HG03060 (cell line): ENCODE measurements at regions not wholly inside any gene's neighbourhood (a gene's known extent, or its start where the extent isn't known, plus 50 kb on each side); places are given as distances from the start of the nearest gene placed in this dataset.

Experiments used
- ATAC-seq: cut with Tn5 transposase; IDR thresholded peaks from one replicate; pipeline ENCODE4 v1.9.1; 2021; ENCODE audit warnings: low read depth, moderate number of reproducible peaks; ENCODE audit not compliant: unreplicated experiment

- ATAC-seq, result no peak
These were observed 279.1 kb upstream of the AKR1E2 start for GRCh38 chr10:4546931-4547330.

- no peak for ATAC-seq
These were observed 279.5 kb upstream of the AKR1E2 start for GRCh38 chr10:4546500-4546899.

- ATAC-seq, result no peak
These were observed 280.9 kb upstream of the AKR1E2 start for GRCh38 chr10:4545062-4545461.

- no peak for ATAC-seq
These were observed 282.0 kb upstream of the AKR1E2 start for GRCh38 chr10:4543938-4544533.

GRCh38 chr10:4541292-4541691 is 284.7 kb upstream of the AKR1E2 start:
- no peak for ATAC-seq

GRCh38 chr10:4538016-4538415 is 288.0 kb upstream of the AKR1E2 start:
- no peak for ATAC-seq

DNA sequence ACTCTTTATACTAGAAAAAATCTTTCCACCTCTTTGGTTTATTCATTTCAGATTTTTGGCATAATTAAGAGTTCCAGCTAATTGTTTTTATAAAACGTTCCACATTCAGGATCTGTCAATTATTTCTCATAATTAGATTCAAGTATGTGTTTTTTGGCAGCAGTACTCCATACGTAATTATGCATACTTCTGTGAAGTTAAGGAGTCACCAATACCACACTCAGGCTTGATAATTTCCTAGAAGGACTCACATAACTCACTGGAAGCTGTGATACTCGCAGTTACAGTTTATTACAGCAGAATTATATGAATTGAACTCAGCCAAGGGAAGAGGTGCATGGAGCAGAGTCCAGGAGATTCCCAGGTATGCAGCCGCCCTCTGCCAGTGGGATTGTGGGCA is 290.5 kb upstream of the AKR1E2 start:
- ATAC-seq, result no peak

- no peak for ATAC-seq
These were observed 292.4 kb upstream of the AKR1E2 start for GRCh38 chr10:4533621-4534020.

DNA sequence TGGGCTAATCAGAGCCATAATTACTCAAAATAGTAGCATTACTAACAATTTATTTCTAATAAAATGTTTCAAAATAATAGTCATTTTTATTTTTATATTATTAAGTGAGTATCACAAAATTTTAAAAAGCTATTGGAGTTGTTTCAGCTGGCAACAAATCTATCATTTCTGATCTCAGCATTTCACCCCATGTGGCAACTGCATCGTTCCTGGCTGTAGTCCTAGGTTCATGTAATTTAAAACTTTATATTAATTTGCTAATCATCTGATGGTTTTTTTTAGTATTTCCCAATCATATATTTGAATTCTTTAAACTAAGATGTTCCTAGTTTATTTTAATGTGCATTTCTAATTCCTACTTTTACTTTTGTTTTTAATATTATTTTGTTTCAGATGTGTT is 293.0 kb upstream of the AKR1E2 start:
- ATAC-seq, result no peak

- ATAC-seq, result no peak
These were observed 293.5 kb upstream of the AKR1E2 start for GRCh38 chr10:4532467-4532866.

- no peak for ATAC-seq
These were observed 294.0 kb upstream of the AKR1E2 start for GRCh38 chr10:4532011-4532410.

DNA sequence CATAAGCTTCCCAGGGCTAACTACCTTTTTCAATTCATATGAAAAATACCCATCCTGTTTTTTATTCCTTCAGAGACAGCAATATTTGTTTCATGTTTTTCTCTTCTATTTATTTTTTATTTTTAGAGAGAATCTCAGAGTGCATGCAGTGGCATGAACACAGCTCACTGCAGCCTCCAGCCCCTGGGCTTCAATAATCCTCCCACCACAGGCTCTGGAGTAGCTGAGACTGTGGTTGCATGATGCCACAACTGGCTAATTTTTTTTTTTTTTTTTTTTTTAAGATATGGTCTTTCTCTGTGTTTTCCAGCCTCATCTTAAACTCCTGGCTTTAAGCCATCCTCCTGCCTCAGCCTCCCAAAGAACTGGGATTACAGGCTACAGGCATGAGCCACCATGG is 296.7 kb upstream of the AKR1E2 start:
- ATAC-seq, result no peak

GRCh38 chr10:4527281-4527970 is 298.6 kb upstream of the AKR1E2 start:
- ATAC-seq, result no peak

- no peak for ATAC-seq
These were observed 299.7 kb upstream of the AKR1E2 start for GRCh38 chr10:4526311-4526731.

DNA sequence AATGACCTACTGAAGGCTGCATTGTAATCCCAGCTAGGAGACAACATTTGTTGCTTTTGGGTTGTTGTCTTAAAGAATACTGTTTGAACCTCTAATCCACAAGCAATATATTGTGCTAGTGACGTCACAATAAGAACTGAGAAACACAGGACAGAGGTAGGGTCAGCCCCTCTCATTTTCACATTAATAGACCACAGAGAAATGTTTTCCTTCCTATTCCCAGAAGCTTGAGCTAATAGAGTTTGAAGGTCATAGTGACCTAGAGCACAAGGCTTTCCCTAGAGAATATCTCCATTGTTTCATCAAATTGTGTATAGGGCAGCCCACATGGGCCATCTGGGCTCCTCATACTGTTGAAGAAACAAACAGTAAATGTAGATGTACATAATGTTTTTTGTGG is 300.9 kb upstream of the AKR1E2 start:
- no peak for ATAC-seq

DNA sequence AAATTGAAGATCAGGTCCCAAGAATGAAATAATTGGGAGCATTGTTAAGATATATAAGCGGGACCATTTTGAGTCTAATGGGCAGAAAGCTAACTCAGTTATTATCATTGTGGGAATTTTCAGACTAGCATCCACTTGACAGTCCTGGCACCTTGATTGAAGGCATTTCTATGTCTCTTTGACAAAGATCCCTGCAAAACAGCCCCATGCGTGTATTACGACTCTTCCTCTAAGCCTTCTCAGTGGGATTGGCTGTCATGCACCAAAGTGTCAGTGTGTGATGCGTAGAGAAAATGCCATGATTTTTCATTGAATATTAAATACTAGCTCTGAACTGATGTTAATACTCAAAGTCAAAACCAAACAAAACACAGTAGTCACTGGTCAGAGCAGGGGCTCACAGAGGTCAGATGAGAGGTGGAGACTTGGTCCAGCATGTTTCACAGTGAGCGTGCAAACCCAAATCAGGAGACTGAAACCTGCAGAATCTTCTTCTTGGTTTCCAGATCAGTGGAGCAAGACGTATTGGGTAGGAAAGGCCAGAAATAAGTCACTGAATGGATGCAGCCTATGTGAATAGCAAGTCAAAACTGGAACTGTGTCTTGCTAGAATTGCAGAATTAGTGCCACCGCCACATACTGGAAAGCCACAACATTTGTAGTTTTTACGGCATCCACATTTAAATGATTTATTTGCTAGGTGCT is 303.6 kb upstream of the AKR1E2 start:
- peak; percentile 74 for ATAC-seq

- no peak for ATAC-seq
These were observed 306.2 kb upstream of the AKR1E2 start for GRCh38 chr10:4519658-4520402.

GRCh38 chr10:4517746-4518145 is 308.3 kb upstream of the AKR1E2 start:
- ATAC-seq, result no peak

DNA sequence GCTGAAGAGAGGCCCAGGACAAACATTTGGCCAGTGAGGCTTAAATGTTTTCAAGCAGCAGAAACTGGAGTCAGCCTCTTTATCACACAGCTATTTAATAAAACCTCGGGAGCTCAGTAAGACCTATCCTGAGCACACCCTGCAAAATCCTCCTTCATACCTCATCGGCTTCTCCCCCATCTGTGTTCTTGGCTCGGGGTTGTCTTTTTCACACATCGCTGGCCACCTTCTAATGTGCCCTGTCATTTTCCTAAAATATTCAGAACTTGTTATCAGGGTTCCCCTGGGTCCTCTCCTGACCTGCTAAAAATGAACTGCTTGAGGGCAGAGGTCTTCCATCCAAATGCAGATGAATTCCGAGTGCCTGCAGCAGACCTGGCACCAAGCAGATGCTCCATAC is 310.3 kb upstream of the AKR1E2 start:
- no peak for ATAC-seq

- peak; percentile 57 for ATAC-seq
These were observed 311.4 kb upstream of the AKR1E2 start for GRCh38 chr10:4514445-4515108.
